ENCODE measurements at regions not wholly inside any gene's neighbourhood (a gene's known extent, or its start where the extent isn't known, plus 50 kb on each side); places are given as distances from the start of the nearest gene placed in this dataset.

GRCh38 chr16:6009151-6009550 lies 911.6 kb upstream of the EEF2KMT start:
- Histone ChIP-seq H3K4me3 (no peak overlapping the region), H3K27me3 (replicated peaks; ENCODE audit: insufficient read depth) (no peaks in the 10 kb centered on the region), H3K4me1 (replicated peaks) (no peaks in the 10 kb centered on the region), H3K36me3 (no peaks in the 10 kb centered on the region), H3K9me3 (no peaks in the 10 kb centered on the region), H3K27ac (no peak overlapping the region)
- intact Hi-C loops (cut with DNase I) = loop anchor here (5.0 kb wide), 1 partner anchor 48 kb away; no protein-coding TSS in a partner anchor
- DNase-seq (ENCODE audit: low spot score) = no peak
- WGBS = 61% methylated on average over 5 of the region's 5 CpGs
- TF ChIP-seq POLR2AphosphoS5 (IDR thresholded peaks at IDR 0.05) (no peak), POLR2A (IDR thresholded peaks at IDR 0.05) (no peak), CTCF (IDR thresholded peaks at IDR 0.05) (no peak)

GRCh38 chr16:6008670-6009069 lies 911.1 kb upstream of the EEF2KMT start:
- Histone ChIP-seq H3K27ac (no peak overlapping the region), H3K4me3 (no peak overlapping the region), H3K27me3 (replicated peaks; ENCODE audit: insufficient read depth) (no peaks in the 10 kb centered on the region), H3K9me3 (no peaks in the 10 kb centered on the region), H3K4me1 (replicated peaks) (no peaks in the 10 kb centered on the region), H3K36me3 (no peaks in the 10 kb centered on the region)
- intact Hi-C loops (cut with DNase I) = loop anchor here (5.0 kb wide), 1 partner anchor 49 kb away; no protein-coding TSS in a partner anchor
- WGBS = 25% methylated on average over 9 of the region's 9 CpGs
- no peak for DNase-seq (ENCODE audit: low spot score)
- TF ChIP-seq POLR2AphosphoS5 (IDR thresholded peaks at IDR 0.05) (no peak), CTCF (IDR thresholded peaks at IDR 0.05) (no peak), POLR2A (IDR thresholded peaks at IDR 0.05) (no peak)

- Histone ChIP-seq H3K4me1 (replicated peaks) (no peaks in the 10 kb centered on the region), H3K27ac (no peak overlapping the region), H3K36me3 (no peaks in the 10 kb centered on the region), H3K27me3 (replicated peaks; ENCODE audit: insufficient read depth) (no peaks in the 10 kb centered on the region), H3K4me3 (no peak overlapping the region), H3K9me3 (no peaks in the 10 kb centered on the region)
- DNase-seq (ENCODE audit: low spot score) = no peak
- 97% methylated on average over 2 of the region's 2 CpGs for WGBS
- intact Hi-C loops (cut with DNase I) = no loop called here
- TF ChIP-seq POLR2AphosphoS5 (IDR thresholded peaks at IDR 0.05) (no peak), POLR2A (IDR thresholded peaks at IDR 0.05) (no peak), CTCF (IDR thresholded peaks at IDR 0.05) (no peak)
These were observed 895.8 kb upstream of the EEF2KMT start for GRCh38 chr16:5993356-5993755.

- H3K4me1 ChIP-seq (replicated peaks) = no peaks in the 10 kb centered on the region
- no peaks in the 10 kb centered on the region for H3K27me3 ChIP-seq (replicated peaks; ENCODE audit: insufficient read depth)
- no peaks in the 10 kb centered on the region for H3K9me3 ChIP-seq
- no peak overlapping the region for H3K27ac ChIP-seq
- H3K4me3 ChIP-seq = no peak overlapping the region
- intact Hi-C loops (cut with DNase I) = no loop called here
- DNase-seq (ENCODE audit: low spot score) = no peak
- TF ChIP-seq POLR2A (IDR thresholded peaks at IDR 0.05) (no peak), POLR2AphosphoS5 (IDR thresholded peaks at IDR 0.05) (no peak), CTCF (IDR thresholded peaks at IDR 0.05) (no peak)
- H3K36me3 ChIP-seq = no peaks in the 10 kb centered on the region
- WGBS = 25% methylated on average over 11 of the region's 11 CpGs
These were observed 885.4 kb upstream of the EEF2KMT start for GRCh38 chr16:5982979-5983378.

GRCh38 chr16:5979905-5980550 lies 882.4 kb upstream of the EEF2KMT start:
- 14% methylated on average over 10 of the region's 10 CpGs for WGBS
- intact Hi-C loops (cut with DNase I) = no loop called here

More at GRCh38 chr16:5979905-5980550, 882.4 kb upstream of the EEF2KMT start:
- Histone ChIP-seq H3K9me3 (no peaks in the 10 kb centered on the region), H3K27ac (no peak overlapping the region), H3K4me3 (no peak overlapping the region), H3K27me3 (replicated peaks; ENCODE audit: insufficient read depth) (no peaks in the 10 kb centered on the region), H3K36me3 (no peaks in the 10 kb centered on the region), H3K4me1 (replicated peaks) (no peaks in the 10 kb centered on the region)
- no peak for DNase-seq (ENCODE audit: low spot score)
- no peak for TF ChIP-seq CTCF (IDR thresholded peaks at IDR 0.05)
- TF ChIP-seq POLR2AphosphoS5 (IDR thresholded peaks at IDR 0.05) = no peak
- TF ChIP-seq POLR2A (IDR thresholded peaks at IDR 0.05) = no peak
